ENCODE measurements at regions not wholly inside any gene's neighbourhood (a gene's known extent, or its start where the extent isn't known, plus 50 kb on each side); places are given as distances from the start of the nearest gene placed in this dataset.

- no peak for FAIRE-seq
- intact Hi-C loops (cut with micrococcal nuclease; ENCODE audit: unreplicated experiment): loop anchor here (10.0 kb wide), 1 partner anchor 241 kb away; no protein-coding TSS in a partner anchor
Measured at GRCh38 chr16:62876133-62876532, 839.9 kb upstream of the CDH8 start.

More at GRCh38 chr16:62876133-62876532, 839.9 kb upstream of the CDH8 start:
- SMC1A ChIA-PET (ENCODE audit: uncharacterized antibody, unreplicated experiment): no interaction called here
- Histone ChIP-seq H3K4me1 (ENCODE audit: control insufficient read depth, insufficient read depth, low read length) (no peaks in the 10 kb centered on the region), H3K27me3 (replicated peaks in 1 of 2; ENCODE audit: control insufficient read depth in 2 of 2, insufficient read depth in 2 of 2, low read length in 1 of 2) (no peaks in the 10 kb centered on the region), H3K4me3 (no peak overlapping the region), H3K79me2 (ENCODE audit: control insufficient read depth, insufficient read depth, low read length) (no peaks in the 10 kb centered on the region), H3K36me3 (ENCODE audit: control insufficient read depth in 2 of 2, insufficient read depth in 2 of 2, low read length in 1 of 2) (no peaks in the 10 kb centered on the region), H3K9me3 (replicated peaks; ENCODE audit: control insufficient read depth, insufficient read depth, low read length) (no peaks in the 10 kb centered on the region), H3K27ac (ENCODE audit: control insufficient read depth, insufficient read depth) (no peak overlapping the region), H4K20me1 (ENCODE audit: control insufficient read depth, insufficient read depth) (no peaks in the 10 kb centered on the region), H2AFZ (ENCODE audit: control insufficient read depth, low read depth, low read length) (no peak overlapping the region), H3K9ac (ENCODE audit: control insufficient read depth, insufficient read depth, low read length) (no peak overlapping the region), H3K4me2 (ENCODE audit: control insufficient read depth, insufficient read depth) (no peak overlapping the region)
- RAD21 ChIA-PET (ENCODE audit: unreplicated experiment): no interaction called here
- CTCF ChIA-PET: no interaction called here
- TF ChIP-seq ZNF592 (IDR thresholded peaks at IDR 0.05): no peak
- TF ChIP-seq NFYA (IDR thresholded peaks at IDR 0.05; ENCODE audit: borderline replicate concordance, low read depth, low read length): no peak
- TF ChIP-seq USF2 (IDR thresholded peaks at IDR 0.05; ENCODE audit: borderline replicate concordance, low read depth, low read length): no peak
- TF ChIP-seq NFXL1 (IDR thresholded peaks at IDR 0.05; ENCODE audit: borderline replicate concordance): no peak
- TF ChIP-seq RAD21 (IDR thresholded peaks at IDR 0.05; ENCODE audit: insufficient read depth, low read depth, low read length): no peak
- TF ChIP-seq POLR2A (IDR thresholded peaks at IDR 0.05; ENCODE audit: low read depth, low read length): no peak
- TF ChIP-seq POLR2AphosphoS2 (IDR thresholded peaks at IDR 0.05; ENCODE audit: low read depth, low read length): no peak
- no peak for TF ChIP-seq SP1 (IDR thresholded peaks at IDR 0.05; ENCODE audit: low read depth, low read length)
- no peak for TF ChIP-seq BCL11A (IDR thresholded peaks at IDR 0.05; ENCODE audit: low read depth, low read length)
- no peak for TF ChIP-seq ZNF687 (IDR thresholded peaks at IDR 0.05)
- no peak for TF ChIP-seq GABPA (IDR thresholded peaks at IDR 0.05; ENCODE audit: low read depth)
- TF ChIP-seq BACH1 (IDR thresholded peaks at IDR 0.05; ENCODE audit: borderline replicate concordance): no peak
- ATAC-seq: no peak
- WGBS (ENCODE audit: insufficient coverage, insufficient replicate concordance, low lambda C conversion rate, missing lambda C conversion rate): 0% methylated on average over 1 of the region's 1 CpG
- in situ Hi-C loops (cut with MboI): loop anchor here (25.0 kb wide), 1 partner anchor 89 kb away; no protein-coding TSS in a partner anchor
- POLR2A ChIA-PET: no interaction called here
- BruUV-seq (replicated peaks): no TSS peak
- DNase-seq (ENCODE audit: low read depth, low spot score): no peak
